HL-60 (cell line): ENCODE measurements at regions not wholly inside any gene's neighbourhood (a gene's known extent, or its start where the extent isn't known, plus 50 kb on each side); places are given as distances from the start of the nearest gene placed in this dataset.
A peak's percentile ranks its signal among the peaks of the same experiment; 100 is the strongest.

Experiments used
- DNase-seq, 2 experiments: peaks; one replicate each; pipeline ENCODE4 v3.0.0-alpha.2; 2010 to 2020; ENCODE audit warnings: low read depth in 1 of 2, low spot score in 1 of 2
- H3K27ac ChIP-seq: fragments of 250-450 bp; sonication (Bioruptor Pico); replicated peaks from 2 replicates; pipeline ENCODE4 v1.5.1; 2020; ENCODE audit warnings: mild to moderate bottlenecking, moderate library complexity
- H3K27me3 ChIP-seq: fragments of 250-450 bp; sonication (Bioruptor Pico); 2 replicates; pipeline ENCODE4 v1.5.1; 2021; ENCODE audit warnings: mild to moderate bottlenecking, moderate library complexity; ENCODE audit not compliant: insufficient read depth, poor library complexity, severe bottlenecking
- H3K4me3 ChIP-seq: replicated peaks from 2 replicates; pipeline ENCODE4 v1.5.1; 2011; ENCODE audit warnings: mild to moderate bottlenecking, control low read depth, low read length; ENCODE audit not compliant: insufficient read depth
- CTCF ChIP-seq: IDR thresholded peaks from one replicate; pipeline ENCODE4 v1.5.1; 2011; ENCODE audit warnings: low read length, control low read depth, inconsistent platforms; ENCODE audit not compliant: insufficient read depth
- GABPA ChIP-seq: IDR thresholded peaks from 2 replicates; pipeline ENCODE4 v1.6.1; 2012; ENCODE audit warnings: low read depth
- POLR2AphosphoS5 ChIP-seq: IDR thresholded peaks from 2 replicates; pipeline ENCODE4 v1.6.1; 2012; ENCODE audit warnings: low read depth
- REST ChIP-seq: IDR thresholded peaks from 2 replicates; pipeline ENCODE4 v1.6.1; 2012; ENCODE audit warnings: low read depth; ENCODE audit not compliant: insufficient replicate concordance
- SPI1 ChIP-seq: IDR thresholded peaks from 2 replicates; pipeline ENCODE4 v1.6.1; 2012; ENCODE audit warnings: low read depth, mild to moderate bottlenecking, borderline replicate concordance

- H3K27me3 ChIP-seq, result no peaks in the 10 kb centered on the region
- no peak for DNase-seq
- TF ChIP-seq GABPA (no peak), REST (no peak)
- no peak overlapping the region for H3K4me3 ChIP-seq
- no peak overlapping the region for H3K27ac ChIP-seq
These were observed 62.3 kb upstream of the STARD13 start for GRCh38 chr13:33347861-33348260.

GRCh38 chr13:33348366-33348765 lies 62.8 kb upstream of the STARD13 start:
- Histone ChIP-seq H3K4me3 (no peak overlapping the region), H3K27ac (no peak overlapping the region), H3K27me3 (no peaks in the 10 kb centered on the region)
- no peak for DNase-seq
- no peak for TF ChIP-seq POLR2AphosphoS5
- no peak for TF ChIP-seq REST
- no peak for TF ChIP-seq GABPA
- no peak for TF ChIP-seq SPI1
- TF ChIP-seq CTCF, result no peak

GRCh38 chr13:33349288-33349985 lies 63.9 kb upstream of the STARD13 start:
- TF ChIP-seq POLR2AphosphoS5 (no peak), CTCF (no peak), SPI1 (0 out of 2 replicates have a peak, but pooled peaks have one; percentile 8)
- H3K4me3 ChIP-seq, result peak overlapping the region; percentile 54
- no peak overlapping the region for H3K27ac ChIP-seq
- no peak for DNase-seq
- no peaks in the 10 kb centered on the region for H3K27me3 ChIP-seq

GRCh38 chr13:33349986-33350826 lies 64.7 kb upstream of the STARD13 start:
- peak overlapping the region; percentile 54 for H3K4me3 ChIP-seq
- no peak overlapping the region for H3K27ac ChIP-seq
- no peaks in the 10 kb centered on the region for H3K27me3 ChIP-seq
- no peak for DNase-seq
- TF ChIP-seq REST (no peak), POLR2AphosphoS5 (no peak)
